AG04449 (cell line): ENCODE measurements at regions not wholly inside any gene's neighbourhood (a gene's known extent, or its start where the extent isn't known, plus 50 kb on each side); places are given as distances from the start of the nearest gene placed in this dataset.

Source experiments
- CTCF ChIA-PET: fragments of 350-600 bp; formaldehyde crosslinking; extraction: SDS; loops from one replicate; lab custom pipeline; 2021; ENCODE audit warnings: antibody characterized with exemption; lab: Yijun Ruan, JAX
- POLR2A ChIA-PET: fragments of 400-600, 350-600 bp; formaldehyde crosslinking; extraction: SDS; loops from one replicate; lab custom pipeline; 2020; ENCODE audit warnings: antibody characterized with exemption, inconsistent platforms; lab: Yijun Ruan, JAX
- DNase-seq: peaks from one replicate; pipeline ENCODE4 v3.0.0-alpha.2; 2010; ENCODE audit warnings: low read depth, low spot score
- H3K4me3 ChIP-seq: 2 replicates; pipeline ENCODE4 v1.5.1; 2011; ENCODE audit warnings: low read depth, mild to moderate bottlenecking, control low read depth, low read length
- CTCF ChIP-seq: IDR thresholded peaks from one replicate; pipeline ENCODE4 v1.5.1; 2011; ENCODE audit warnings: mild to moderate bottlenecking, moderate library complexity, low read length, control low read depth, inconsistent platforms; ENCODE audit not compliant: insufficient read depth; ENCODE audit errors: missing control alignments

GRCh38 chr10:31101123-31101522, 69.5 kb upstream of the ZNF438 start:
- POLR2A ChIA-PET, result interaction anchor here (0.6 to 0.8 kb wide), 2 partner anchors 305 to 704 kb away, joined by 3 read pairs; no protein-coding TSS in a partner anchor
- H3K4me3 ChIP-seq, result no peak overlapping the region
- no peak for TF ChIP-seq CTCF
- CTCF ChIA-PET, result interaction anchor here (1.5 kb wide), 1 partner anchor 17 kb away, joined by 3 read pairs; no protein-coding TSS in a partner anchor
- no peak for DNase-seq

GRCh38 chr10:31102421-31102820, 70.8 kb upstream of the ZNF438 start:
- CTCF ChIA-PET, result interaction anchor here (1.5 kb wide), 1 partner anchor 19 kb away, joined by 3 read pairs; no protein-coding TSS in a partner anchor
- no peak overlapping the region for H3K4me3 ChIP-seq
- no peak for TF ChIP-seq CTCF
- DNase-seq, result no peak
- POLR2A ChIA-PET, result no interaction called here

- no peak for DNase-seq
- ChIA-PET CTCF (no interaction called here), POLR2A (no interaction called here)
- H3K4me3 ChIP-seq, result no peak overlapping the region
- TF ChIP-seq CTCF, result no peak
These were observed 71.4 kb upstream of the ZNF438 start for GRCh38 chr10:31103112-31103511.

- no peak for DNase-seq
- ChIA-PET CTCF (interaction anchor here (1.4 kb wide), 1 partner anchor 29 kb away, joined by 3 read pairs; no protein-coding TSS in a partner anchor), POLR2A (interaction anchor here (1.1 kb wide), 1 partner anchor 21 kb away, joined by 3 read pairs; no protein-coding TSS in a partner anchor)
- no peak overlapping the region for H3K4me3 ChIP-seq
- TF ChIP-seq CTCF, result no peak
These were observed 81.3 kb upstream of the ZNF438 start for GRCh38 chr10:31112961-31113360.

- no peak for DNase-seq
- ChIA-PET POLR2A (no interaction called here), CTCF (interaction anchor here (0.8 to 1.2 kb wide), 2 partner anchors 12 to 202 kb away, joined by 3 read pairs; no protein-coding TSS in a partner anchor)
- no peak for TF ChIP-seq CTCF
- H3K4me3 ChIP-seq, result no peak overlapping the region
These were observed 84.6 kb upstream of the ZNF438 start for GRCh38 chr10:31116226-31116625.

GRCh38 chr10:31118556-31118955, 86.9 kb upstream of the ZNF438 start:
- no peak for DNase-seq
- POLR2A ChIA-PET, result no interaction called here

More at GRCh38 chr10:31118556-31118955, 86.9 kb upstream of the ZNF438 start:
- CTCF ChIA-PET, result interaction anchor here (1.1 to 1.4 kb wide), 2 partner anchors 9 to 11 kb away, joined by 4 read pairs; no protein-coding TSS in a partner anchor
- TF ChIP-seq CTCF, result no peak
- no peak overlapping the region for H3K4me3 ChIP-seq
